NB4 (cell line): ENCODE measurements at regions not wholly inside any gene's neighbourhood (a gene's known extent, or its start where the extent isn't known, plus 50 kb on each side); places are given as distances from the start of the nearest gene placed in this dataset.

ENCODE experiments used
- CTCF ChIP-seq: IDR thresholded peaks from one replicate; pipeline ENCODE4 v1.5.1; 2012; ENCODE audit warnings: low read depth, low read length
- MAX ChIP-seq: IDR thresholded peaks from 2 replicates; pipeline ENCODE4 v1.6.1; 2011; ENCODE audit warnings: low read depth, low read length
- MYC ChIP-seq: IDR thresholded peaks from 2 replicates; pipeline ENCODE4 v1.6.1; 2011; ENCODE audit warnings: low read depth, low read length
- POLR2A ChIP-seq: IDR thresholded peaks from 2 replicates; pipeline ENCODE4 v1.6.1; 2011; ENCODE audit warnings: mild to moderate bottlenecking; ENCODE audit not compliant: insufficient read length; ENCODE audit errors: extremely low read depth

GRCh38 chr2:41779888-41780287, 267.9 kb upstream of the PKDCC start:
- TF ChIP-seq CTCF (no peak), POLR2A (no peak), MAX (no peak), MYC (no peak)
